ENCODE measurements at regions not wholly inside any gene's neighbourhood (a gene's known extent, or its start where the extent isn't known, plus 50 kb on each side); places are given as distances from the start of the nearest gene placed in this dataset.
A peak's percentile ranks its signal among the peaks of the same experiment; 100 is the strongest.

GRCh38 chr12:74906224-74906623, 303.4 kb downstream of the KCNC2 start:
- DNase-seq (ENCODE audit: low read depth, low spot score) (no peak), ATAC-seq (peak; percentile 37), FAIRE-seq (no peak)
- Histone ChIP-seq H3K4me3 (no peak overlapping the region), H3K4me2 (ENCODE audit: control insufficient read depth, insufficient read depth) (no peak overlapping the region), H3K9me3 (replicated peaks; ENCODE audit: control insufficient read depth, insufficient read depth, low read length) (no peaks in the 10 kb centered on the region), H3K9ac (ENCODE audit: control insufficient read depth, insufficient read depth, low read length) (no peak overlapping the region), H3K79me2 (ENCODE audit: control insufficient read depth, insufficient read depth, low read length) (no peaks in the 10 kb centered on the region), H4K20me1 (ENCODE audit: control insufficient read depth, insufficient read depth) (no peaks in the 10 kb centered on the region), H3K36me3 (ENCODE audit: control insufficient read depth in 2 of 2, insufficient read depth in 2 of 2, low read length in 1 of 2) (no peaks in the 10 kb centered on the region), H3K27ac (ENCODE audit: control insufficient read depth, insufficient read depth) (no peak overlapping the region), H3K27me3 (replicated peaks in 1 of 2; ENCODE audit: control insufficient read depth in 2 of 2, insufficient read depth in 2 of 2, low read length in 1 of 2) (no peaks in the 10 kb centered on the region), H3K4me1 (ENCODE audit: control insufficient read depth, insufficient read depth, low read length) (no peaks in the 10 kb centered on the region), H2AFZ (ENCODE audit: control insufficient read depth, low read depth, low read length) (no peak overlapping the region)
- RAD21 ChIA-PET (ENCODE audit: unreplicated experiment), result no interaction called here
- no peak for TF ChIP-seq SKIL (IDR thresholded peaks at IDR 0.05; ENCODE audit: low read depth, poor library complexity, severe bottlenecking)
- no peak for TF ChIP-seq KAT2A (conservative IDR thresholded peaks at IDR 0.05; ENCODE audit: control insufficient read depth, low read depth, low read length)
- TF ChIP-seq, protein P1, sequence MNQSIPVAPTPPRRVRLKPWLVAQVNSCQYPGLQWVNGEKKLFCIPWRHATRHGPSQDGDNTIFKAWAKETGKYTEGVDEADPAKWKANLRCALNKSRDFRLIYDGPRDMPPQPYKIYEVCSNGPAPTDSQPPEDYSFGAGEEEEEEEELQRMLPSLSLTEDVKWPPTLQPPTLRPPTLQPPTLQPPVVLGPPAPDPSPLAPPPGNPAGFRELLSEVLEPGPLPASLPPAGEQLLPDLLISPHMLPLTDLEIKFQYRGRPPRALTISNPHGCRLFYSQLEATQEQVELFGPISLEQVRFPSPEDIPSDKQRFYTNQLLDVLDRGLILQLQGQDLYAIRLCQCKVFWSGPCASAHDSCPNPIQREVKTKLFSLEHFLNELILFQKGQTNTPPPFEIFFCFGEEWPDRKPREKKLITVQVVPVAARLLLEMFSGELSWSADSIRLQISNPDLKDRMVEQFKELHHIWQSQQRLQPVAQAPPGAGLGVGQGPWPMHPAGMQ (IDR thresholded peaks at IDR 0.05; ENCODE audit: borderline replicate concordance), result no peak
- TF ChIP-seq, protein P2, sequence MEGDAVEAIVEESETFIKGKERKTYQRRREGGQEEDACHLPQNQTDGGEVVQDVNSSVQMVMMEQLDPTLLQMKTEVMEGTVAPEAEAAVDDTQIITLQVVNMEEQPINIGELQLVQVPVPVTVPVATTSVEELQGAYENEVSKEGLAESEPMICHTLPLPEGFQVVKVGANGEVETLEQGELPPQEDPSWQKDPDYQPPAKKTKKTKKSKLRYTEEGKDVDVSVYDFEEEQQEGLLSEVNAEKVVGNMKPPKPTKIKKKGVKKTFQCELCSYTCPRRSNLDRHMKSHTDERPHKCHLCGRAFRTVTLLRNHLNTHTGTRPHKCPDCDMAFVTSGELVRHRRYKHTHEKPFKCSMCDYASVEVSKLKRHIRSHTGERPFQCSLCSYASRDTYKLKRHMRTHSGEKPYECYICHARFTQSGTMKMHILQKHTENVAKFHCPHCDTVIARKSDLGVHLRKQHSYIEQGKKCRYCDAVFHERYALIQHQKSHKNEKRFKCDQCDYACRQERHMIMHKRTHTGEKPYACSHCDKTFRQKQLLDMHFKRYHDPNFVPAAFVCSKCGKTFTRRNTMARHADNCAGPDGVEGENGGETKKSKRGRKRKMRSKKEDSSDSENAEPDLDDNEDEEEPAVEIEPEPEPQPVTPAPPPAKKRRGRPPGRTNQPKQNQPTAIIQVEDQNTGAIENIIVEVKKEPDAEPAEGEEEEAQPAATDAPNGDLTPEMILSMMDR (IDR thresholded peaks at IDR 0.05 in 2 of 3, conservative IDR thresholded peaks at IDR 0.05 in 1 of 3; ENCODE audit: control insufficient read depth in 2 of 3, extremely low read depth in 1 of 3, insufficient read depth in 1 of 3, low read depth in 3 of 3, low read length in 3 of 3), result 0 out of 6 replicates have a peak, but pooled peaks of 1 of the 3 experiments have one; percentile 3
- intact Hi-C loops (cut with micrococcal nuclease; ENCODE audit: unreplicated experiment) (no loop called here), in situ Hi-C loops (cut with MboI) (no loop called here)
- CTCF ChIA-PET, result interaction anchor here (0.9 to 1.5 kb wide), 4 partner anchors 11 to 182 kb away, joined by 3 to 4 read pairs (median 3); no protein-coding TSS in a partner anchor
- SMC1A ChIA-PET (ENCODE audit: uncharacterized antibody, unreplicated experiment), result interaction anchor here (0.7 to 1.8 kb wide), 2 partner anchors 15 to 75 kb away, joined by 3 to 4 read pairs; no protein-coding TSS in a partner anchor
- BruUV-seq (replicated peaks), result no TSS peak
- POLR2A ChIA-PET, result no interaction called here
- WGBS (ENCODE audit: insufficient coverage, insufficient replicate concordance, low lambda C conversion rate, missing lambda C conversion rate), result 67% methylated on average over 5 of the region's 5 CpGs
